ENCODE measurements at regions not wholly inside any gene's neighbourhood (a gene's known extent, or its start where the extent isn't known, plus 50 kb on each side); places are given as distances from the start of the nearest gene placed in this dataset.

DNA sequence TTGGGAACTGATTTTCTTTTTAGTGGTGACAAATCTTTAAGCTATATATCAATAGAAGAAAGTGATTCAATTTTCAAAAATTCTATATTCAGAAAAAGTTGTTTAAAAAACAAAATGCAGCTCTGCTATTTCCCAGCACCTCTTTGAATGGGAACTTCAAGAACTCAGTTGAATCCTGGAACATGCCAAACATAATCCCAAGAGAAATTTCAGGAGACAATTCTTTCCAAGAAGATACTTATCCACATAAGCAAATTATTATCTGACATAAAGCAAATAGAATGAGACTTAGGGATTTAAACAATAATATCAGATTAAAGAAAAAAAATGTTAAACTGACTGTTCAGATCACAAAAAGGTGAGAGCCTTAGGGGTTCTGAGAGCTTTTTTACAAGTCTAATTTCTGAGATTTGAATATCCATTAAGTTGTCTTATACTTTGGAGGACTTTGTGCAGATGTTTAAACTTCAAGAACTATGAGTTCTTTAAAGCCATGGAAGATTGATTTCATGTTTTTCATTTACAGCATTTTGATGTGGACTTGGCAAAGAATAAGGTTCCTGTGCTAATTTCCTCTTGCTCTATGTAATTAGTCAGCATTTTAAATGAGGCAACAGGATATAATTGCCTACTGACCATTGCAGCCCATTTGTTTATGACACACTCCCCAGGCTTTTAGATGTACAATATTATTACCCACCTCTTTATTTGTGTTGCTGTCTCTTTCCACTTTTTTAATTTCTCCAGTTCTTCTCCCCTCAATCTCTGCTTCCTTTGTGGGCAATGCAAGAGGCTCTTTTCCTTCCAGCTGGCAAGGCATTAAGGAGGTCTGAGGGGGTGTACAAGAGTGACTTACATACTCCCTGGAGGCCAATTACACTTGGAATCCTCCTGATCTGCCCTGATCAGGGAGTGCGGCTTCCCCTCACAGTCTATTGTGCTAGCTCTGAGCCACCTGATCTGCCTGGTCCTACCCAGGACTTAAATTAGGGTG, 419.1 kb downstream of the NR2F1-AS1 start:
- DNase-seq, result peak in 1 of 14 donors; percentile 16

DNA sequence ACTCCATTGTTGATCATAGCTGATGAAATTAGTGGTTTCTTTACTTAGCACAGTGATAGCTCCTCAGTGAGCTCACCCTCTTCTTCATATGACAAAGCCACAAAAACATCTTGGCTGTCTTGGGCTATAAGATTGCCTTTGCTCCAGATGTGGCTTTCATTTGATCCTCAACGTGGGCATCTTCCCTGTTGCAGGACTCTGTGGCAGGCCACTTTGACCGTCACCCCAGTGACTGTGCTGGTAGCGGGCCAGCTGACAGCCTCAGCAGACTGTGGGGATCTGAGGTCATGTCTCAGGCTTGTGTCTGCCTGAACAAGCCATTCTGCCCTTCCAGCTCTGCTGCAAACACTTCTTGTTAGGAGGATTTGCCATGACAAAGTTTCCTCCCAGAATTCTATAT, 422.2 kb downstream of the NR2F1-AS1 start:
- DNase-seq, result peak in 1 of 14 donors; percentile 6

DNA sequence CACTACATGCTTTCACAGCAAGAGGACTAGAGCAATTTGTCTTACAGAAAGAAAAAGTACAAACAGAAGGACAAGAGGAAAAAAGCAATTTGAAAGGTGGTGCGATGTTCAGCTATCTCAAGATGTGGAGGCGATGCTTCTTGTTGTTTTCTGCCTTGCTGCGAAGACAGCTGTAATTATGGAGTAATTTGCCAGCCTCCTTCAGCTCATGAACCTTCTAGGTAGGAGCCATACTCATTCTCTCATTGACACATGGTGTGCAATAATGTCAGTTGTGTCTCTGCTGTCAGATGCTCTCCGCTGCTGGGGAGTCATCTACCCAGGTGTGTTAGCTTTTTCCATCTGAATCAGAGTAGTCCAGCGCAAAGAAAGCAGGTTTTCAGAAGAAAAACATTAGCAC, 424.5 kb downstream of the NR2F1-AS1 start:
- DNase-seq, result no peak

DNA sequence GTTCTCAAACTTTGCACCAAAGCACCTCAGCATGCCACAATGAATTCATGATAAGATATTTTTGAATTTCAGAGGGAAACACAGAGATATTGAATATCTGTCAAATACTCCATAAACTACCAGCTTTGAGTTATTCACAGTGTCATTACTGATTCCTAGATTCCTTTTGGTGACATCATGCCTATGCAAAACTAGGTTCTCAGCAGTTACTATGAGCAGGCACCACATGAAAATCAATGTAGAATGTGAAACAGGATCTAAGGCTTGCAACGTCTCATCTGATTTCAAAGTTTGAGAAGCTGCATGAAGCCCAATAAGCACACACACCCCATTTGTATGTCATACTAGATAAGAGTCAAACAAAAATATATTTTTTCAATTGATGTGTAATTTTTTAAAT, 426.5 kb downstream of the NR2F1-AS1 start:
- no peak for DNase-seq

DNA sequence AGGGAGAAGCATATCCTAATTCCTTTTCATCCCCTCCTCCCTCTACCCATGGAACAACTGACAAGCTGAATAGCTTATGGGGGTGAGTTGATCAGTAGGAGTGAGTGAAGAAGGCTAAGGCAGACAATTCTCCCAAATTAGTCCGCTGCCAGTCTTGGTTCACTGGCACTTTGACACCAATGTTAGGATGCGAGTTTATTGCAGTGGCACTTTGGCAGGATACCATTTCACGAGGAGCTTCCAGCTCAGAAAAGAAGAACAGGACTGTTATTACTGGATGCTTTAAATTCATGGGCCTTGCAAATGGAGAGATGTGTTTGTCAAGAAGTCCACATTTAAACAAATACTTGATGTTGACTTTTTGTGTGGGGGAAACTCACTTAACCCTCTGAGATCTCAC, 427.6 kb downstream of the NR2F1-AS1 start:
- no peak for DNase-seq

DNA sequence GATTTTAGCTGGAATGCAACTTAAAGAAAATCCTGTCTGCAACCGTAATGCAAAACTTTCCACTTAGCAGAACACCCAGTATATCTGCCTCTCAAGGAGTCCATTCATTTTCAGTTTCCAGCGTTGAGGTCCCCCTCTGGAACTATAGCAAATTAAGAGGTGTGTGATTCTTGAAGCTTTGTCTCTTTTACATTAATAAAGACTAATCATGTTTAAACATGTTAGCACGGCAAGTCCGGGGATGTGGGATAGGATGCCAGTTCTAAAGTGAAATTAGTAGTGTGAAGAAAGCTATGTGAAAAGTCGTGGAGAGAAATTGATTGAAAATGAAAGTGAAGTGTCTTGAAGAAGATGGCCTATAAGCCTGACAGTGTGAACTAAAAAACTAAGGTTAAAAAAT, 429.1 kb downstream of the NR2F1-AS1 start:
- no peak for DNase-seq

DNA sequence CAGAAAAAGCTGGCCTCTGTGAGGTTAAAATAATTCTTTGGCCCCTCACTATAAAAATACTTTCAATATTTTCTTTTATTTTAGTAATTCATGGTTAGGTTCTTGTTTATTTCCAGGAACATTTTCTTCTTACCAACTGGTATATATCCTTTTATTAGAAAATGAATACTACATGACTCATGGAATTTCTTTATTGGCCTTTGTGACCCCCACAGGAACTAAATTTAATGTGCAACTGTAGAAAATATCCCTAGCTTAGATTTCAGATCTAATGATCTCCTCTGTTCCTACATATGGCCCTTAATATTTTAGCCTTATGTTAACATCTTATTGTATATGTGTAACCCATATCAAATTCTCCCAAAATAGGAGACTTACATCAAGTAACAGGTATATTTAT, 429.9 kb downstream of the NR2F1-AS1 start:
- DNase-seq, result no peak

DNA sequence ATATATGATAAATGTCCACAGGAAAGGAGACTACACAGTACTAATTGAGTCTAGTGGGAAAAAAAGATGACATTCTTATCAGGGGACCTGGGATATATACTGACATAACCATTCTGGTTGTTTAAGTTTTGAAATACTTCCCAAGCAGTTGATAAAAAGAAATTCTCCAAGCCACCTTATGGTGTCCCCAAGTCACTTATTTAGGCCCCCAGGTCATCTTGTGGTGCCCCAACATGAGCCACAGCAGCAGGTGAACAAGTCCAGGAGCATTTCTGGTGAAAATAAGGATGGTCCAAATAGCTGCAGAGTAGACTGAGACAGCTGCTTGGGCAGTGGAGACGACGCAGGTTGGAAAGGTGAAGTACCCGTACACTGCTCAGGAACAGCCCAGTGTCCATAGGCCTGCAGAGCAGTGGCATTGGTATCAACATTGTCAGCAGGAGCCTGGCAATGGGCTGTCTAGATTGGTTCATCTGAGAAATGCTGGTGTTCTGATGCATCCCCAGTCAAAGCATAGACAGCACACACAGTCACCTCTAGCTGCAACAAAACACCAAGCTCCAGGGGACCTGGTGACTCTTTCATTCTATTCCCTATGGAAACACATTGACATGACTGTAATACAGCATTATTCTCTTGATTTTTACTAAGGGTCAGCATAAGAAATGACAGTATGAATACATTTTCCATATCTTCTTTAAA, 430.6 kb downstream of the NR2F1-AS1 start:
- no peak for DNase-seq

DNA sequence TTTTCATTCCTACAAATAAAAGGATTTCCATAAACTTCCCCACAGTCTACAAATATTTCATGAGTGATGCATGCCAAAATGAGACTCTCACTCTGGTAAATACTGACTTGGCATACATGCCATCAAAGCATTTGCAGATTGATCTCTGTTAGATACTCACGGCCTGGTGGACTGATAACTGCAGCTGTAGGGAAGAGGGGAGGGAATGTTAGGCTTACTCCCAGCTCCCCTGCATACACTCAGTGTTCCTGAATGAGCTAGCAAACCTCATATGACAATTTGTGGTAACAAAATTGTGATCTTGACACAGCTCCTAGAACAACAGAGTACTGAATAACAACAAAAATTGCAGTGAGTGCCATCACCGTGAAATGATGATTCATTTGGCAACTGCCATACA, 435.3 kb downstream of the NR2F1-AS1 start:
- no peak for DNase-seq

DNA sequence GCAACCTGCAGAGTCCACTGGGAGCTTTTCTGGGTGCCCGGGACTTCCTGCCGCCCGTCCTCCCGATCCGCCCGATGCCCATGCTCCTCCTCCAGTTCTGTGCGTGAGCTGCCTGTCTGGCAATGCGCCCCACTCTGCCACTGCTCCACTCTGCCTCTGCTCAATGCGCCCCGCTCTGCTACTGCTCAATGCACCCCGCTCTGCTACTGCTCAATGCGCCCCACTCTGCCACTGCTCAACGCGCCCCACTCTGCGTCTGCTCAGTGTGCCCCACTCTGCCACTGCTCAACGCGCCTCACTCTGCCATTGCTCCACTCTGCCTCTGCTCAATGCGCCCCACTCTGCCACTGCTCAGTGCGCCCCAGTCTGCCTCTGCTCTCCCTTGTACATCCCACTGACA, 436.0 kb downstream of the NR2F1-AS1 start:
- no peak for DNase-seq

DNA sequence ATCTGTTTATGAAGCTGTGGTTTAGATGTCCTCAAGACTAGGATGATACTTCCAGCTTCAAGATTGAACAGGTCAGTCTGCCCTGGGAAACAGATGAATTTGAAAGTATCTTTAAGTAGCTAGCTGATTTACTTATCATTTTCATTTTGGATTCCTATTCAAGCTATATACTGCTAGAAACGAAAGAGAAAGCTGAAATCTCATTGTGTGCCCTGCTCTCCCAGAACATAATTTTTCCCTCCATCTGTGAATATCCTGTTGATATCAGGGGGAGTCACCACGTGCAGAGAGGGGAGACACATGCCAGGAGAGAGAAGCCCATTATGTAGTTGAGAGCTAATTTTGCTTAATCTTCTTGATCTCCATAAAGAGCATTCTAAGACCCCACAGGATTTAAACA, 439.1 kb downstream of the NR2F1-AS1 start:
- no peak for DNase-seq

DNA sequence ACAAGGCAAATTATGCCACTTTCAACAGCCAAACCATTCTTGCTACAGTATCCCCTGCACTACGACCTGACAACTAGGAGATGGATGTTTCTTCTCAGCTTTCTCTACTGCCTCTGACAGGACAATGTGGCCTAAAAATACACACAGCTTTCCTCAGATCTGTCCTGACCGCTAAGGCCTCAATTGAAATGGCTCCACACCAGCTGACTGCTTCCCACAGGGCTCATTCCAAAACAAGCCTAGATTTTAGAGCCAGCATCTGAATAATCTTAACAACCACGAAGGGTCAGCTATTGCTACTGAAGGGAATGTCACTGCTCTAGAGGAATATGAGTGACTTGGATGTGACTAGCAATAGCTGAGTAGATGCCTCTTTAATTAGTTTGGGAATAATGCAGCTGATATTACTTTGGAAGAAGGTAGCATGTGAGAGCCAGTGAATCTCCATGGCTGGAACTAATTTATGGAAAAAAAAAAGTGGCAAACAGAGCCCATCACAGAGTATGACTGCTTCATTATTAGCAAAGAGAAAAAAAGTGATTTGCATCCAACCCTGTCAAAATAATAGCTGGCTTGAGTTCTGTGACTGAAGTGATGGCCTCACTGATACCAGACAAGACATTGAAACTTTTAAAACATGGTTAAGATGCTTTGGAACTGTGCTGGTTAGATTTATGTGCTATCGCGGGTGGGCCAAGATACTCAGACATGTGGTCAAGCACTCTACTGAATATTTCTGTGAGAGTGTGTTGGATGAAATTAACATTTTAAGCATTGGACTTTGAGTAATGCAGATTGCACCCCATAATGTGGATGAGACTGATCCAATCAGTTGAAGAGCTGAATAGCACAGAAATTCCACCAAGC, 450.2 kb downstream of the NR2F1-AS1 start:
- DNase-seq, result peak in 1 of 14 donors; percentile 5

DNA sequence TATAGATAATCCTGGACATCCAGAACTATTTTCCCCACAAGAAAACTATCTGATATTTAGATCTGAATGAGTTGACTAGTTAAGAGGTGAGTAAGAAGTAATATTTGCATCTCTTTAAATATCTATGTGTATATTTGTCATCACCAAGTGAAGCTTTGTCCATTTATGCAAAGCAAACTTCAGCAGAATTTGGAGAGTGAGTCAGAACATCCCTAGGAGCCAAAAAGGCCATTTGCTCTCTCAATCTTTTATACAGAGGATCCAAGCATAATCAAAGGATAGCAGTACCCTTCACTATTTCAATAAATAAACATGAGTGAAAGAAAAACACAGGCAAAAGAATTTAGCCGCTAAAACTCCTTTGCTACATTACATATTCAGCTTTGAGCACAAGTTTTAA, 454.4 kb downstream of the NR2F1-AS1 start:
- DNase-seq, result no peak

DNA sequence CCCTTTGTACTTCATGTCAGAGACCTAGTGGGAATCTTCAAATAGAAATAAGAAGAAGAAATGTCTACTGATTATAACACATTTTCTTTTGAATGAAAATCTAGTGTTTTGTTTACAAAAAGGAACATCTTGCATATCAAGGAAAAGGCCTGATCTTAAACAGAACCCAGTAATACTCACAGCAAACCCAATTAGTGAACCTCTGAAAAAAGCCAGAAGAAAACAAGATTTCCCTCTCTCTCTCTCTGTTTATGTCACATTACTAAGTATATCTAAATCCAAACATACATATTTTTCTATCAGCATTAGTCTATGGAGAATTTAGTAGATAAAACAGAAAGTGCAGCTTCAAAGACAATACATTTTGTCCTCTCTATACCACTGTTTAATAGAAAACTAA, 457.9 kb downstream of the NR2F1-AS1 start:
- no peak for DNase-seq

DNA sequence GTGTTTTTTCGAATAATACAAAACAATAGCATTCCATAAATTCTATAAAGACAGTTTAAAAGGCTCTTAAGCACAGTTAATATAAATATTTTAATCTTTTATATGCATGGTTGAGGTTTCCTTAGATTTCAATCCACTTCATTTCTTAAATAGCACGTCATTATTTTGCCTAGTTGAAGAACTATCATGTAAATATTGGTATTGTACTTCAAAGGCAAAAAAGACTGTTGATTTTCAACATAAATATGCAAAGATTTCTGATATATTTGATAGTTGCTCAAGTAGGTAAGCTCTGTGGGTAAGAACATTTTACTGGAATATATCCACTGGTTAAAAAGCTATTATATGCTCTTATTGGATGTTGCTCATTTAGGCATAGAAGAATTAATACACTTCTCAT, 458.6 kb downstream of the NR2F1-AS1 start:
- DNase-seq, result no peak

DNA sequence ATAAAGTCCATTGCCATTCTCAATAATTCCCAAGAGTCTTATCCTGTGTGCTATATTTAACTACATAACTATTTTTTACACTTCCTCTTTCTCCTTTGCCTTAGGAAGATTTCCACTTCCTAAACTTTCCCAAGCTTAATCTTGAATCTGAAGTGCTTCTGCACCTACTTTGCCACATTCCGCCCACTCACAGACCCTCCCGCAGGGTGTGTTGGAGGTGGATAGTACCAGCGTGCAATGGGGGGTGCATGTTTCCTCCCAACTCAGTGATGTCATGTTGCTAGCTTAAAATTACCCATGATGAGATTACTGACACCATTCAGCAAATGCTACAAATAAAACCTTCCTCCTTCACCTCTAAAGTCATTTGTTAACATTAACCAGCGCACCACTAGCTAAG, 460.2 kb downstream of the NR2F1-AS1 start:
- DNase-seq, result no peak

DNA sequence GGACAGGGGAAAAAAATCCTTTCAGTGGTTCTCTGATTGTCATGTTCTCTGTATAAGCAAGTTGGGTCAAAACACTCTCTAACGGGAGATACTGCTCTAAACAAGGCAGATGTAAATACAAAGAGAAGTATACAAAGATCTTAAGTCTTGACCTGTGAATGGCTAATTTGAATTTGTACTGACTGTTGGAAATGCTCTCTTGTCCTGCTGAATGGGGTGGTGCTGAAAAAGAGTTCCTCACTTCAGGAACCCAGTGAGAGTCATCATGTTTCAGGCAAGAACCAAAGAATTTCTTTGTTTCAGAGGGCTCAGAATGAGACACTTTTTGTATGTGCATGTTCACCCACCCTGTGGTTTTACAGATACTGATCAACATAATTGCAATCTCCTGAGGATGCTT, 461.0 kb downstream of the NR2F1-AS1 start:
- no peak for DNase-seq

DNA sequence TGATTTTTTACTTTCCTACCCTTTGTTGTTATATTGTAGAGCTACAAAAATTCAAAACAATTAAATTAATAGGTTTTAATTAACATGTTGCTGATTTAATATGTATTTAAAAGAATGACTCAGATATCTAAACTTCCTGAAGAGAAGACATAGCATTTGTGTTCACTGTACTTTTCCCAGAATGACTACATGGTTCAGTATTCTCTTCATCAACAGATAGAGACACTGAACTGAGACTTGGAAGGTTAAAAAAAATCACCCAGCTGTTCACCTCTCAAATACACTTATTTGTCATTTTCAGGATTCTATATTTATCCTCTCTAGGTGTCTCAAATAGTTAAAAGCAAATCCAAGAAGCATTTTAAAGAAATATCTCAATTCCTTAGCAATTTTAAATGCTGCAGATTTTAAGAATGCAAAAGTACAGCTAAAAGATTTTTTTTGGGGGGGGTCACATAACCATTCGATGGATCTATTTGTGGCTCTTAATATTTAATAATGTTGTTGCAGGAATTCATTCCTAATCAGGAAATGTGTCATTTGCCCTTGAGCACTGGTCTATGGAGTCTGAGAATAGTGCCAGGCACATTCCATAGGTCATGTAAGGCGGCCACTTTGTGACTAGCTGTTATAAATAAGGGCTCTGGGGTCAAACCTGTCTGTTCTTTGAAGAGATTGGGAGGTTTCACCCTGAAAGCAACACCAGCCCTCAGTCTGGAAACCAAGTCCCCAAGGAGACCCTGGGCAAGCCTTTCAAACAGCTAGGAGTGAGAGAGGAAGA, 463.1 kb downstream of the NR2F1-AS1 start:
- DNase-seq, result no peak

DNA sequence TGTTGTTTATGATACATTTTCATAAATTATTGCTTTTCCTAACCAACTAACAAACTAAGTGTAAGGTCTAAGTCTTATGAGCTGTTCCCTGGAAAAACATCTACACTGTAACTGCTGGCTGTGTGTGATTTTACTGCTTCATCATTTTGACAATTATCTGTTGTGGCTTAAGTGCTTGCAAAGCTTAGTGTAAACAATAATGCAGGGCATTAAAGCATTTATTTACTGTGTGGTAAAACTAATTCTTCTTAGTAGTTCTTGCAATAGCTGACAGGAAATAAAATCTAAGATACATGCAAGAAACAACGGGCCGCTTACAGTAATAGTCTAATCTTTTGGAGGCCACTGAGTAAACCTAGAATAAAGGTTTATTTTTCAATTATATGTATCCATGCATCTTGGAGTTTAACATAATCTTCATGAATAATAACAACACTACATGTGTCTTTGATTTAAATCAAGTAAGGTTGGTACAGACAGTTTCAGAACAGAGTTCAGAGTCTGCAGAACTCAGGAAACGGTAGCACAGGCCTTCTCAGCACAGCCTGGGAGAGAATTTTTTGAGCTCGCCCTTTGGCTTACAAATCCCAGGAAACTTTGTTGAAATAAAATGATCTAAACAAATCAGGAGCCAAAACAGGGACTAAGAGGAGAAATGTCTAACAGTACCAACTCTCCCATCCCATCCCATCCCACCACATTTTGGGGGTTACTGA, 473.1 kb downstream of the NR2F1-AS1 start:
- no peak for DNase-seq

DNA sequence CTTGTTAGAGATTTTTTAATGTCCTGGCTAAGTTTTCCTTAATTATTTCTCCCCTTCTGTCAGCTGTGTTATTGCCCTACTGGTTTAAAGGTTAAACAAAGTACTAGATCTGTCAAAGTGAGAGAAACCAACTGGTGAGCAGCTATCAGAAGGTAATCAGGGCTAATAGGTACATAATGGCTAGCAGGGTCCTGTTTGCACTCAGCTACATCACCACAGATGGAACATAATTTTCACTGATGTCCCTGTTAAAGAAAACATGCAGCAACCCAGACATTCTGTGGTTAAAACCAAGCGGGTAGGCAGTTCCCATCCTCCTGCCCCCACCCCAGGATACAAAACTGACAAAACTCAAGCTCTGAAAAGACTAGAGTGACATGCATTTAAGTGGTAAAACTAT, 473.9 kb downstream of the NR2F1-AS1 start:
- no peak for DNase-seq

DNA sequence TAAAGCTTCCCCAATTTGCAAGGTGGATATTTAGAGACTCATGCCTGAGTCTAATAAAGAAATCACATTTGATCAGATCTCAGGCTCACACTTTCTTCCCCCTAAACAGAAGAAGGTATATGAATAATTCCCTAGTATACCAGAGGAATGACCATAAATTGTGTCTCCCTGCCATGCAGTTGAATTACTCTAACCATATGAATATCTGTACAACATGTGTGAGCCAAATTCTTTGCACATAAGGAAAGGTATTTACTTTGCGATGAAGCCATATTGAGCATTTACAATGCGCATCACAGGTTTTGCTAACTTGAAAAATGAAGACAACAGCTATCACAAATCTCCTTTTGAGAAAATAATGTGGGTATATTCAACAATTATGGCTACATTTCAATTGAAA, 479.4 kb downstream of the NR2F1-AS1 start:
- no peak for DNase-seq

All from C1 segment of cervical spinal cord (tissue), 14 donors.